H1 (cell line): ENCODE measurements at regions not wholly inside any gene's neighbourhood (a gene's known extent, or its start where the extent isn't known, plus 50 kb on each side); places are given as distances from the start of the nearest gene placed in this dataset.

Experiments used
- CHD2 ChIP-seq: IDR thresholded peaks from 2 replicates; pipeline ENCODE4 v1.6.1; 2012; ENCODE audit warnings: low read length, improper control_type of control experiment
- JUN ChIP-seq: IDR thresholded peaks from 2 replicates; pipeline ENCODE4 v1.6.1; 2011; ENCODE audit warnings: low read depth, mild to moderate bottlenecking, improper control_type of control experiment, low read length
- POLR2AphosphoS5 ChIP-seq: IDR thresholded peaks from 2 replicates; pipeline ENCODE4 v1.6.1; 2011; ENCODE audit warnings: low read depth, low read length
- RAD21 ChIP-seq, 2 experiments: IDR thresholded peaks in 1 of 2; conservative IDR thresholded peaks in 1 of 2; 2 replicates each; pipeline ENCODE4 v1.6.1; 2011; ENCODE audit warnings: low read depth in 2 of 2, low read length in 2 of 2, improper control_type of control experiment in 1 of 2, inconsistent platforms in 1 of 2, mild to moderate bottlenecking in 1 of 2, moderate library complexity in 1 of 2
- TAF7 ChIP-seq: optimal IDR thresholded peaks from 2 replicates; pipeline ENCODE3; 2011; ENCODE audit warnings: low read depth, mild to moderate bottlenecking, inconsistent platforms, low read length, moderate library complexity, borderline replicate concordance
- TBP ChIP-seq: IDR thresholded peaks from 2 replicates; pipeline ENCODE4 v1.6.1; 2011; ENCODE audit warnings: low read depth, low read length, improper control_type of control experiment
- TF ChIP-seq, protein P1 (sequence below): fragments of 300-600 bp; sonication (generic); IDR thresholded peaks from 2 replicates; pipeline ENCODE4 v1.7.1; 2012; ENCODE audit warnings: low read length, moderate library complexity, mild to moderate bottlenecking, inconsistent platforms; ENCODE audit not compliant: insufficient replicate concordance

DNA sequence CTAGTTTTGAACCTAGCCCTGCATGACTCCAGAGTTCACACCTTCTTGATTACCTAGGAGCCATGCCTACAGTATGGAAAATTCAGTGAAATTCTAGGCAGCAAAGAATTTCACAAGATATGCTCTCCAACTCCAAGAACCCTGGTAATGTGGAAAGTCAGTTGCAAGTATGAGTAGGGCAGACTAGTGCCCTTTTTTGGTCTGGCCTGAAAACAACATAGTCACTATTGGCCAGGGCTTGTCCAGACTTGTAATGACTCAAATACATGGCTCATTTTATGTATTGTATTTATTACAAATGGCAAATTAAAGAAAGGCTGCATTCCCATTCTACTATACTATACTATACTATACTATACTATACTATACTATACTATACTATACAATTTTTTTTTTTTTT lies 160.4 kb downstream of the ESM1 start (continued):
- TF ChIP-seq, protein P1, sequence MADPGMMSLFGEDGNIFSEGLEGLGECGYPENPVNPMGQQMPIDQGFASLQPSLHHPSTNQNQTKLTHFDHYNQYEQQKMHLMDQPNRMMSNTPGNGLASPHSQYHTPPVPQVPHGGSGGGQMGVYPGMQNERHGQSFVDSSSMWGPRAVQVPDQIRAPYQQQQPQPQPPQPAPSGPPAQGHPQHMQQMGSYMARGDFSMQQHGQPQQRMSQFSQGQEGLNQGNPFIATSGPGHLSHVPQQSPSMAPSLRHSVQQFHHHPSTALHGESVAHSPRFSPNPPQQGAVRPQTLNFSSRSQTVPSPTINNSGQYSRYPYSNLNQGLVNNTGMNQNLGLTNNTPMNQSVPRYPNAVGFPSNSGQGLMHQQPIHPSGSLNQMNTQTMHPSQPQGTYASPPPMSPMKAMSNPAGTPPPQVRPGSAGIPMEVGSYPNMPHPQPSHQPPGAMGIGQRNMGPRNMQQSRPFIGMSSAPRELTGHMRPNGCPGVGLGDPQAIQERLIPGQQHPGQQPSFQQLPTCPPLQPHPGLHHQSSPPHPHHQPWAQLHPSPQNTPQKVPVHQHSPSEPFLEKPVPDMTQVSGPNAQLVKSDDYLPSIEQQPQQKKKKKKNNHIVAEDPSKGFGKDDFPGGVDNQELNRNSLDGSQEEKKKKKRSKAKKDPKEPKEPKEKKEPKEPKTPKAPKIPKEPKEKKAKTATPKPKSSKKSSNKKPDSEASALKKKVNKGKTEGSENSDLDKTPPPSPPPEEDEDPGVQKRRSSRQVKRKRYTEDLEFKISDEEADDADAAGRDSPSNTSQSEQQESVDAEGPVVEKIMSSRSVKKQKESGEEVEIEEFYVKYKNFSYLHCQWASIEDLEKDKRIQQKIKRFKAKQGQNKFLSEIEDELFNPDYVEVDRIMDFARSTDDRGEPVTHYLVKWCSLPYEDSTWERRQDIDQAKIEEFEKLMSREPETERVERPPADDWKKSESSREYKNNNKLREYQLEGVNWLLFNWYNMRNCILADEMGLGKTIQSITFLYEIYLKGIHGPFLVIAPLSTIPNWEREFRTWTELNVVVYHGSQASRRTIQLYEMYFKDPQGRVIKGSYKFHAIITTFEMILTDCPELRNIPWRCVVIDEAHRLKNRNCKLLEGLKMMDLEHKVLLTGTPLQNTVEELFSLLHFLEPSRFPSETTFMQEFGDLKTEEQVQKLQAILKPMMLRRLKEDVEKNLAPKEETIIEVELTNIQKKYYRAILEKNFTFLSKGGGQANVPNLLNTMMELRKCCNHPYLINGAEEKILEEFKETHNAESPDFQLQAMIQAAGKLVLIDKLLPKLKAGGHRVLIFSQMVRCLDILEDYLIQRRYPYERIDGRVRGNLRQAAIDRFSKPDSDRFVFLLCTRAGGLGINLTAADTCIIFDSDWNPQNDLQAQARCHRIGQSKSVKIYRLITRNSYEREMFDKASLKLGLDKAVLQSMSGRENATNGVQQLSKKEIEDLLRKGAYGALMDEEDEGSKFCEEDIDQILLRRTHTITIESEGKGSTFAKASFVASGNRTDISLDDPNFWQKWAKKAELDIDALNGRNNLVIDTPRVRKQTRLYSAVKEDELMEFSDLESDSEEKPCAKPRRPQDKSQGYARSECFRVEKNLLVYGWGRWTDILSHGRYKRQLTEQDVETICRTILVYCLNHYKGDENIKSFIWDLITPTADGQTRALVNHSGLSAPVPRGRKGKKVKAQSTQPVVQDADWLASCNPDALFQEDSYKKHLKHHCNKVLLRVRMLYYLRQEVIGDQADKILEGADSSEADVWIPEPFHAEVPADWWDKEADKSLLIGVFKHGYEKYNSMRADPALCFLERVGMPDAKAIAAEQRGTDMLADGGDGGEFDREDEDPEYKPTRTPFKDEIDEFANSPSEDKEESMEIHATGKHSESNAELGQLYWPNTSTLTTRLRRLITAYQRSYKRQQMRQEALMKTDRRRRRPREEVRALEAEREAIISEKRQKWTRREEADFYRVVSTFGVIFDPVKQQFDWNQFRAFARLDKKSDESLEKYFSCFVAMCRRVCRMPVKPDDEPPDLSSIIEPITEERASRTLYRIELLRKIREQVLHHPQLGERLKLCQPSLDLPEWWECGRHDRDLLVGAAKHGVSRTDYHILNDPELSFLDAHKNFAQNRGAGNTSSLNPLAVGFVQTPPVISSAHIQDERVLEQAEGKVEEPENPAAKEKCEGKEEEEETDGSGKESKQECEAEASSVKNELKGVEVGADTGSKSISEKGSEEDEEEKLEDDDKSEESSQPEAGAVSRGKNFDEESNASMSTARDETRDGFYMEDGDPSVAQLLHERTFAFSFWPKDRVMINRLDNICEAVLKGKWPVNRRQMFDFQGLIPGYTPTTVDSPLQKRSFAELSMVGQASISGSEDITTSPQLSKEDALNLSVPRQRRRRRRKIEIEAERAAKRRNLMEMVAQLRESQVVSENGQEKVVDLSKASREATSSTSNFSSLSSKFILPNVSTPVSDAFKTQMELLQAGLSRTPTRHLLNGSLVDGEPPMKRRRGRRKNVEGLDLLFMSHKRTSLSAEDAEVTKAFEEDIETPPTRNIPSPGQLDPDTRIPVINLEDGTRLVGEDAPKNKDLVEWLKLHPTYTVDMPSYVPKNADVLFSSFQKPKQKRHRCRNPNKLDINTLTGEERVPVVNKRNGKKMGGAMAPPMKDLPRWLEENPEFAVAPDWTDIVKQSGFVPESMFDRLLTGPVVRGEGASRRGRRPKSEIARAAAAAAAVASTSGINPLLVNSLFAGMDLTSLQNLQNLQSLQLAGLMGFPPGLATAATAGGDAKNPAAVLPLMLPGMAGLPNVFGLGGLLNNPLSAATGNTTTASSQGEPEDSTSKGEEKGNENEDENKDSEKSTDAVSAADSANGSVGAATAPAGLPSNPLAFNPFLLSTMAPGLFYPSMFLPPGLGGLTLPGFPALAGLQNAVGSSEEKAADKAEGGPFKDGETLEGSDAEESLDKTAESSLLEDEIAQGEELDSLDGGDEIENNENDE, result no peak
- TF ChIP-seq RAD21 (IDR thresholded peaks at IDR 0.05 in 1 of 2, conservative IDR thresholded peaks at IDR 0.05 in 1 of 2; ENCODE audit: low read depth in 2 of 2, low read length in 2 of 2), result no peak
- no peak for TF ChIP-seq POLR2AphosphoS5
- TF ChIP-seq TBP, result no peak
- no peak for TF ChIP-seq CHD2
- TF ChIP-seq TAF7, result no peak
- no peak for TF ChIP-seq JUN
